ENCODE measurements at regions not wholly inside any gene's neighbourhood (a gene's known extent, or its start where the extent isn't known, plus 50 kb on each side); places are given as distances from the start of the nearest gene placed in this dataset.

DNA sequence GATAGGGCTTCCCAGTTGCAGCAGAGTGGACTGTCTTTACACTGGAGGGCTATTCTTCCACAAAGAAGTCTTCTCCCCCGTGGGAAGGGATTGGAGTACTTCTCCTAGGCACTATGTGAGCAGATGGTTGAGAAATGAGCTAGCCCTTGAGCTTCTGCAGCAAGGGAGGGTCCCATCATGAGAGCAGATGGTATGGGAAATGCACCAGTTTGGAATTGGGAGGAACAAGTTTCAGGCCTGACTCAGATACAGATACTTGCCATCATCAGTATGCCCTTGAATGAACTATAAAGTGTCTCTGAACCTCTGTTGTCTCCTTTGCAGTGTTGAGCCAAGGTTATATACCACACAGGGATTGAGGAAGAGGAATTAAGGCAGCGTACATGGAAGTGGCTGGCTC lies 757.4 kb downstream of the RNF144A start:
- TF ChIP-seq, protein P1, sequence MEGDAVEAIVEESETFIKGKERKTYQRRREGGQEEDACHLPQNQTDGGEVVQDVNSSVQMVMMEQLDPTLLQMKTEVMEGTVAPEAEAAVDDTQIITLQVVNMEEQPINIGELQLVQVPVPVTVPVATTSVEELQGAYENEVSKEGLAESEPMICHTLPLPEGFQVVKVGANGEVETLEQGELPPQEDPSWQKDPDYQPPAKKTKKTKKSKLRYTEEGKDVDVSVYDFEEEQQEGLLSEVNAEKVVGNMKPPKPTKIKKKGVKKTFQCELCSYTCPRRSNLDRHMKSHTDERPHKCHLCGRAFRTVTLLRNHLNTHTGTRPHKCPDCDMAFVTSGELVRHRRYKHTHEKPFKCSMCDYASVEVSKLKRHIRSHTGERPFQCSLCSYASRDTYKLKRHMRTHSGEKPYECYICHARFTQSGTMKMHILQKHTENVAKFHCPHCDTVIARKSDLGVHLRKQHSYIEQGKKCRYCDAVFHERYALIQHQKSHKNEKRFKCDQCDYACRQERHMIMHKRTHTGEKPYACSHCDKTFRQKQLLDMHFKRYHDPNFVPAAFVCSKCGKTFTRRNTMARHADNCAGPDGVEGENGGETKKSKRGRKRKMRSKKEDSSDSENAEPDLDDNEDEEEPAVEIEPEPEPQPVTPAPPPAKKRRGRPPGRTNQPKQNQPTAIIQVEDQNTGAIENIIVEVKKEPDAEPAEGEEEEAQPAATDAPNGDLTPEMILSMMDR (IDR thresholded peaks at IDR 0.05): no peak
- no peak for TF ChIP-seq EZH2phosphoT487 (IDR thresholded peaks at IDR 0.05)
- no peak for TF ChIP-seq EZH2 (IDR thresholded peaks at IDR 0.05)
